Suprapubic skin (tissue), 4 donors: ENCODE measurements at regions not wholly inside any gene's neighbourhood (a gene's known extent, or its start where the extent isn't known, plus 50 kb on each side); places are given as distances from the start of the nearest gene placed in this dataset.

ENCODE experiments used
- CTCF ChIP-seq, 2 donors: fragments of 200-600 bp in 1 of 2; fragments of 450-650 bp in 1 of 2; sonication (generic) in 1 of 2; IDR thresholded peaks; one replicate each; pipeline ENCODE4 v1.5.1; 2016 to 2019; ENCODE audit warnings: antibody characterized with exemption in 2 of 2, mild to moderate bottlenecking in 1 of 2, moderate library complexity in 1 of 2
- EP300 ChIP-seq: sonication (generic); formaldehyde crosslinking; IDR thresholded peaks from one replicate; pipeline ENCODE4 v1.6.1; 2017; ENCODE audit warnings: antibody characterized with exemption
- POLR2A ChIP-seq, 2 donors: fragments of 450-650 bp; IDR thresholded peaks; one replicate each; pipeline ENCODE4 v1.6.1; 2017; ENCODE audit warnings: antibody characterized with exemption in 2 of 2, mild to moderate bottlenecking in 2 of 2, moderate library complexity in 2 of 2
- POLR2AphosphoS5 ChIP-seq, 3 donors: sonication (generic); formaldehyde crosslinking; IDR thresholded peaks; one replicate each; pipeline ENCODE4 v1.6.1; 2017; ENCODE audit warnings: antibody characterized with exemption in 3 of 3

- TF ChIP-seq CTCF (IDR thresholded peaks at IDR 0.05) (no peak), POLR2AphosphoS5 (IDR thresholded peaks at IDR 0.05) (no peak), POLR2A (IDR thresholded peaks at IDR 0.05) (no peak), EP300 (no peak)
Measured at GRCh38 chr3:127418560-127419147, 130.8 kb upstream of the PRR20G start.
